NCI-H1092 (cell line): ENCODE measurements at regions not wholly inside any gene's neighbourhood (a gene's known extent, or its start where the extent isn't known, plus 50 kb on each side); places are given as distances from the start of the nearest gene placed in this dataset.
"Not testable (repeated sequence)": the region's sequence is repeated elsewhere in the genome, so short reads cannot be mapped to it uniquely, and the experiment has no call there.

ENCODE experiments used
- DNase-seq: peaks from one replicate; lab custom pipeline; 2025; lab: John Stamatoyannopoulos, UW

GRCh38 chr2:113337809-113338208, 59.1 kb upstream of the PAX8 start:
- no peak for DNase-seq

- DNase-seq, result peak; percentile 28
These were observed 57.3 kb upstream of the PAX8 start for GRCh38 chr2:113336040-113336439.

- no peak for DNase-seq
These were observed 55.4 kb upstream of the PAX8 start for GRCh38 chr2:113334147-113334546.

- DNase-seq, result not testable (repeated sequence)
These were observed 55.0 kb upstream of the PAX8 start for GRCh38 chr2:113333735-113334134.

GRCh38 chr2:113330060-113330767, 51.5 kb upstream of the PAX8 start:
- DNase-seq, result not testable (repeated sequence)

GRCh38 chr2:113328973-113329372, 50.3 kb upstream of the PAX8 start:
- DNase-seq, result not testable (repeated sequence)

- DNase-seq, result not testable (repeated sequence)
These were observed 49.9 kb upstream of the PAX8 start for GRCh38 chr2:113328572-113328971.
